HG03469 (cell line): ENCODE measurements at regions not wholly inside any gene's neighbourhood (a gene's known extent, or its start where the extent isn't known, plus 50 kb on each side); places are given as distances from the start of the nearest gene placed in this dataset.
"Not testable (repeated sequence)": the region's sequence is repeated elsewhere in the genome, so short reads cannot be mapped to it uniquely, and the experiment has no call there.

Source experiments
- ATAC-seq: cut with Tn5 transposase; IDR thresholded peaks from one replicate; pipeline ENCODE4 v1.9.1; 2021; ENCODE audit warnings: mild to moderate bottlenecking, moderate library complexity, moderate number of reproducible peaks; ENCODE audit not compliant: unreplicated experiment

GRCh38 chr13:70208968-70209367 lies 100.7 kb upstream of the KLHL1 start:
- not testable (repeated sequence) for ATAC-seq

GRCh38 chr13:70206671-70207070 lies 98.4 kb upstream of the KLHL1 start:
- no peak for ATAC-seq

GRCh38 chr13:70203661-70204229 lies 95.5 kb upstream of the KLHL1 start:
- no peak for ATAC-seq

- no peak for ATAC-seq
Measured at GRCh38 chr13:70191034-70191433, 82.8 kb upstream of the KLHL1 start.

GRCh38 chr13:70189981-70190380 lies 81.7 kb upstream of the KLHL1 start:
- ATAC-seq, result no peak

- no peak for ATAC-seq
Measured at GRCh38 chr13:70188567-70188966, 80.3 kb upstream of the KLHL1 start.

- no peak for ATAC-seq
Measured at GRCh38 chr13:70183041-70183440, 74.8 kb upstream of the KLHL1 start.
